ENCODE measurements at regions not wholly inside any gene's neighbourhood (a gene's known extent, or its start where the extent isn't known, plus 50 kb on each side); places are given as distances from the start of the nearest gene placed in this dataset.

DNA sequence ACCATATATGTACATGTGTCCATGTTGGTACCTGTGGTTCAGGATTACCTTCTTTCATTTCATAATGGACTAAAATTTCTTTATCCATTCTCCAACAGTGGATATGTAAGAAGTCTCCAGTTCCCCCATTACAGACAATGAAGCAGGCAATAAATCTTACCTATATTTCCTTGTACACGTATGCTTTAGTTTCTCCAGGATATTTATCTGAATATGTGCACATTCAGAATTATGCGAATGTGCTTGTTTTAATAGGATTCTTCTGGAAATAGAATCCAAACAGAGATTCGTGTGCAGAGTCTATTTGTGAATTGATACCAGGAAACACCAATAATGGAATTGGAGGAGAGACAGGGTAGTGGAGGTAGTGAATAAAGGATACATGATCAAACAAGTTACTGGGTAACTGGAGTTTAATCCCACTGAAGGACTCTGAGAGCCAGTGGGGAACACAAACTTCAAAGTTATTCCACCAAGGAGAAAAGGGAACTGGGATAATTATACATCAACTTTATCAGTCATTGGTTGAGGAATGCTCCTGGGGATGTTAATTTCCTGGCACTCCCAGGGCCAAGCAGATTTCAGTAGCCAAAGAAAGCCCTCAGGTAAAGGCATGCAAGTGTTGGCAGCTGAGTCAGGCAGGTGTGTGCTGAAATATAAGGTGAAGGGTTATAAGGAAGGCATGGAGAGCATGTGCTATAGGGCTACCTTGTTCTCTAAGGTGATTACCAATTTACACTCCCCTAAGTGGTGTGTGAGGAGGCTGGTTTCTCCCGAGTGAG, 374.9 kb upstream of the PBX1 start:
- DNase-seq: peak in 1 of 3 donors; percentile 22

DNA sequence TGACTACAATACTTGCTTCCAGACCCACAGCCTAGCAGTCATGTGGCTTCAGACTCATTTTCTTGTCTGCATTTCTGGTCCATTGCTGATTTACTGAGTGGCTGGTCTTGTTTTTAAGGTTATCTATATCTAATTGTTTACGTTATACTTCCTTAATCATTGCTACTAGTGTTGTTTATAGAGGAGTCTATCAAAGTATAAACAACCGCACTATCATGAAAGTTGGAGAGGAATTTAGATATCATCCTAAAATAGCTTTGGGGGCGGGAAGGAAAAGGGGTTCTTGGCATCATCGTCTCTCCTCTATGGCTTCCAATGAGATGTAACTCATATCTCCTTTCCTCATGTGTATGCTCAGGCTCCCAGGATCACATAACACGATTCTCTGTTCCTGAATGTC, 372.1 kb upstream of the PBX1 start:
- TF ChIP-seq, protein P1, sequence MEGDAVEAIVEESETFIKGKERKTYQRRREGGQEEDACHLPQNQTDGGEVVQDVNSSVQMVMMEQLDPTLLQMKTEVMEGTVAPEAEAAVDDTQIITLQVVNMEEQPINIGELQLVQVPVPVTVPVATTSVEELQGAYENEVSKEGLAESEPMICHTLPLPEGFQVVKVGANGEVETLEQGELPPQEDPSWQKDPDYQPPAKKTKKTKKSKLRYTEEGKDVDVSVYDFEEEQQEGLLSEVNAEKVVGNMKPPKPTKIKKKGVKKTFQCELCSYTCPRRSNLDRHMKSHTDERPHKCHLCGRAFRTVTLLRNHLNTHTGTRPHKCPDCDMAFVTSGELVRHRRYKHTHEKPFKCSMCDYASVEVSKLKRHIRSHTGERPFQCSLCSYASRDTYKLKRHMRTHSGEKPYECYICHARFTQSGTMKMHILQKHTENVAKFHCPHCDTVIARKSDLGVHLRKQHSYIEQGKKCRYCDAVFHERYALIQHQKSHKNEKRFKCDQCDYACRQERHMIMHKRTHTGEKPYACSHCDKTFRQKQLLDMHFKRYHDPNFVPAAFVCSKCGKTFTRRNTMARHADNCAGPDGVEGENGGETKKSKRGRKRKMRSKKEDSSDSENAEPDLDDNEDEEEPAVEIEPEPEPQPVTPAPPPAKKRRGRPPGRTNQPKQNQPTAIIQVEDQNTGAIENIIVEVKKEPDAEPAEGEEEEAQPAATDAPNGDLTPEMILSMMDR (IDR thresholded peaks at IDR 0.05): no peak
- intact Hi-C loops (cut with DNase I, micrococcal nuclease): no loop called here
- no peak overlapping the region for H3K4me3 ChIP-seq
- no peak for ATAC-seq
- no peaks in the 10 kb centered on the region for H3K9me3 ChIP-seq
- H3K36me3 ChIP-seq (ENCODE audit: low read depth): no peaks in the 10 kb centered on the region
- H3K4me1 ChIP-seq (ENCODE audit: low read depth): peaks cover 7% of the 10 kb centered on the region
- DNase-seq: no peak

More for the DNA sequence above, 374.9 kb upstream of the PBX1 start:
- TF ChIP-seq, protein P1 (IDR thresholded peaks at IDR 0.05): no peak
- no peaks in the 10 kb centered on the region for H3K9me3 ChIP-seq
- no peaks in the 10 kb centered on the region for H3K36me3 ChIP-seq (ENCODE audit: low read depth)
- peaks cover 7% of the 10 kb centered on the region for H3K4me1 ChIP-seq (ENCODE audit: low read depth)
- intact Hi-C loops (cut with DNase I, micrococcal nuclease): no loop called here
- H3K4me3 ChIP-seq: no peak overlapping the region
- peak; percentile 91 for ATAC-seq

DNA sequence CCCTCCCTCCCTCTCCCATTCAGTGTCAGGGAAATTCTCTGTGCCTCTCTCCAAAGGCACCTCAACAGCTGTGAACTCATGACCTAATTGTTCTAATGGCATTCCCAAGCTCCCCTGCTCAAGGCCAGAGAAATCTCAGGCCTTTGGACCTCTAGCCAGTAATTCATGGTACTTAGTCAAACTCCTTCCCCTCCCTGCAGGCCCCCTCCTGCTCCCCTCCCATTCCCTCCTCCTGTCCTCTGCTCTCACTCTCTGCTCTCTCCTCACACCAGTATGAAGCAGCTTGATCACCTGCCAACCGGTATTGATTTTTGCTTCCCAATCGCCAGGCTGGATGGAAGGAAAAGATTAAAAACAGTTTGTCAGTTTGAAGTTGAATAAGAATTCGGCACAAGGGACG, 370.5 kb upstream of the PBX1 start:
- intact Hi-C loops (cut with DNase I, micrococcal nuclease): no loop called here
- Histone ChIP-seq H3K4me3 (no peak overlapping the region), H3K4me1 (ENCODE audit: low read depth) (peaks cover 7% of the 10 kb centered on the region), H3K9me3 (no peaks in the 10 kb centered on the region), H3K36me3 (ENCODE audit: low read depth) (no peaks in the 10 kb centered on the region)
- no peak for ATAC-seq
- TF ChIP-seq, protein P1 (IDR thresholded peaks at IDR 0.05): no peak
- DNase-seq: no peak

DNA sequence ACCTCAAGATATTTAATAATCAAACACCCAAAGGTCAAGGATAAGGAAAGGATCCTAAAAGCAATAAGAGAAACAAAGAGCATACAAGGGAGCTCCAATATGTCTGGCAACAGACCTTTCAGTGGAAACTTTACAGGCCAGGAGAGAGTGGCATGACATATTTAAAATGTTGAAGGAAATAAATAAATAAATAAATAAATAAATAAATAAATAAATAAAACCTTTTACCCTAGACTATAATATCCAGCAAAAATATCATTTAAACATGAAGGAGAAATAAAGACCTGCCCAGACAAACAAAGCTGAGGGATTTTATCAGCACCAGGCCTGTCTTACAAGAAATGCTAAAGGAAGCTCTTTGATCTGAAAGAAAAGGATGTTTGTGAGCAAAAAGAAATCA, 367.8 kb upstream of the PBX1 start:
- Histone ChIP-seq H3K4me3 (no peak overlapping the region), H3K9me3 (no peaks in the 10 kb centered on the region), H3K36me3 (ENCODE audit: low read depth) (no peaks in the 10 kb centered on the region), H3K4me1 (ENCODE audit: low read depth) (no peaks in the 10 kb centered on the region)
- DNase-seq: no peak
- TF ChIP-seq, protein P1 (IDR thresholded peaks at IDR 0.05): no peak
- intact Hi-C loops (cut with DNase I, micrococcal nuclease): no loop called here
- no peak for ATAC-seq

DNA sequence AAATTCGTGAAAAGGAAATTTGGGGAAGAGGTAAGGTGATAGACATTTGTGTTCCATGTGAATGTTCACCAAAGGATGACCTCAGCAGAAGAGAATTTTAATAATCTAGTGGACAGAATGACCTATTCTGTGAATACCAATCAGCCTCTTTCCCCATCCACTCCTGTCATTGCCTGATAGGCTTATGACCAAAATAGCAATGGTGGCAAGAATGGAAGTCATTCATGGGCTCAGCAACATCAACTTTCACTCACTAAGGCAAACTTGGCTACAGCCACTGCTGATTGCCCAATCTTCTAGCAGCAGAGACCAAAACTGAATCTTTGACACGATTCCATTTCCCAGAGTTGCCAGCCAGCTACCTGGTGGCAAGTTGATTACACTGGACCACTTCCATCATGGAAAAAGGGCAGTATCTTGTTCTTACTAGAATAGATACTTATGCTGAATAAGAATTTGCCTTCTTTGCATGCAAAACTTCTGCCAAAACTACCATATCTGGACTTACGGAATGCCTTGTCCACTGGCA, 348.7 kb upstream of the PBX1 start:
- intact Hi-C loops (cut with DNase I, micrococcal nuclease): no loop called here
- H3K4me3 ChIP-seq: no peak overlapping the region
- DNase-seq (no peak), ATAC-seq (no peak)
- TF ChIP-seq, protein P1 (IDR thresholded peaks at IDR 0.05): no peak
- H3K4me1 ChIP-seq (ENCODE audit: low read depth): no peaks in the 10 kb centered on the region
- no peaks in the 10 kb centered on the region for H3K9me3 ChIP-seq
- H3K36me3 ChIP-seq (ENCODE audit: low read depth): no peaks in the 10 kb centered on the region
